K562 (cell line): ENCODE measurements at regions not wholly inside any gene's neighbourhood (a gene's known extent, or its start where the extent isn't known, plus 50 kb on each side); places are given as distances from the start of the nearest gene placed in this dataset.

ENCODE experiments used
- ARNT ChIP-seq, 2 experiments: fragments of 450-650 bp; IDR thresholded peaks; 2 replicates each; pipeline ENCODE4 v1.6.1; 2016; ENCODE audit warnings: mild to moderate bottlenecking in 1 of 2
- ATF1 ChIP-seq, 2 experiments: fragments of 450-650 bp in 1 of 2; IDR thresholded peaks; 2 replicates each; pipeline ENCODE4 v1.6.1; 2016; ENCODE audit warnings: missing compliant biosample characterization in 1 of 2, missing genetic modification characterization in 1 of 2
- FOXM1 ChIP-seq, 2 experiments: fragments of 450-650 bp in 1 of 2; sonication (generic) in 1 of 2; formaldehyde crosslinking in 1 of 2; IDR thresholded peaks; 2 replicates each; pipeline versions ENCODE4 v1.6.1 to v1.9.0; 2017 to 2022; ENCODE audit warnings: low read depth in 2 of 2, mild to moderate bottlenecking in 2 of 2, missing genetic modification reagents in 1 of 2, moderate library complexity in 1 of 2
- HSF4 ChIP-seq: fragments of 250-450 bp; sonication (Bioruptor Pico); IDR thresholded peaks from 2 replicates; pipeline ENCODE4 v2.1.2; 2022; ENCODE audit warnings: mild to moderate bottlenecking, moderate library complexity, borderline replicate concordance
- KDM2B ChIP-seq: fragments of 250-450 bp; sonication (Bioruptor Pico); IDR thresholded peaks from 2 replicates; pipeline ENCODE4 v1.8.0; 2021; ENCODE audit warnings: mild to moderate bottlenecking, moderate library complexity
- KLF13 ChIP-seq: fragments of 450-650 bp; IDR thresholded peaks from 2 replicates; pipeline ENCODE4 v1.6.1; 2016; ENCODE audit warnings: missing genetic modification characterization, low read depth, mild to moderate bottlenecking, missing compliant biosample characterization, moderate library complexity, borderline replicate concordance
- NELFE ChIP-seq: IDR thresholded peaks from 2 replicates; pipeline ENCODE4 v1.6.1; 2011; ENCODE audit warnings: mild to moderate bottlenecking; ENCODE audit not compliant: insufficient read depth, insufficient read length
- SLC30A9 ChIP-seq: fragments of 250-450 bp; sonication (Bioruptor Pico); IDR thresholded peaks from 2 replicates; pipeline ENCODE4 v1.8.0; 2022; ENCODE audit warnings: mild to moderate bottlenecking, moderate library complexity
- TCFL5 ChIP-seq: fragments of 250-450 bp; sonication (Bioruptor Pico); conservative IDR thresholded peaks from 2 replicates; pipeline ENCODE4 v1.6.1; 2021; ENCODE audit warnings: mild to moderate bottlenecking, moderate library complexity, matching md5 sums
- ZNF584 ChIP-seq: fragments of 200-800 bp; sonication (Bioruptor generic); IDR thresholded peaks from 2 replicates; pipeline ENCODE4 v1.6.1; 2016; ENCODE audit warnings: low read depth, mild to moderate bottlenecking, missing genetic modification characterization, missing compliant biosample characterization
- TF ChIP-seq, protein P1 (sequence below): sonication (generic); formaldehyde crosslinking; IDR thresholded peaks from 2 replicates; pipeline ENCODE4 v1.8.1; 2022; ENCODE audit warnings: missing genetic modification reagents
- TF ChIP-seq, protein P2 (sequence below), 3 experiments: fragments of 200-800 bp in 1 of 3; sonication (Bioruptor generic) in 1 of 3; sonication (generic) in 1 of 3; formaldehyde crosslinking in 1 of 3; IDR thresholded peaks; 2 replicates each; pipeline versions ENCODE4 v1.6.1 to v1.8.0; 2016 to 2022; ENCODE audit warnings: mild to moderate bottlenecking in 2 of 3, missing compliant biosample characterization in 2 of 3, missing genetic modification characterization in 2 of 3, missing genetic modification reagents in 1 of 3

DNA sequence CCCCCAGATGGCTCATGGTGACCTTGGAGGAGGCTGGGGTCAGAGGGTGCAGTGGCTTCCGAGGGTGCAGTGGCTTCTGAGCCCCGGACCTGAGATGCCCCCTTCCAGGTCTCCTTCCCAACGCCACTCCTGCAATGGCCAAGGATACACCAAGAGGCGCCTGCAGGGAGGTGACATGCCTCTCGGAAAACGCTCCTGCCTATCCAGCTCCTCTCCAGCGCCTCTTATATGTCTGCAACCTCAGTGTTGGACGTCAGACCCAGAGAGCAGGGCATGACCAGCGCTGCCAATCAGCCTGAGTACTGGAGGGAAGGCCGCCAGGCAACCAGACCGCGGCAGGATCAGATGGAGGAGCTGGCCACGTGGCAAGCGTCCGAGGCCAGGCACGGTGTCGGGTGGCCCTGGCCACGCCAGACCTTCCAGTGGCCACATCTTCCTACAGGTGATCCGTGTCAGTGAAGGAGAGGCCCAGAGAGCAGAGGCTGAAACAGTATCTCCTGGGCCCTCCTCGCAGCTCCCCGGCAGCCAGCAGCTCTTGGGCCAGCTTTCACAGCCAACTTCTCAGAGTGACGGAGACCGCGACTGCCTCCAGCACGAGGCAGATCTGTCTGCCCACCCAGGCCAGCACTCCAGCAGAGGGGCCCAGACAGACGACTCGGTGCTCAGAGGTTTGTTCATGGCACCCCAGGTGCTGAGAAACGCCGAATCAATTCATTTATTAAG is 199.5 kb upstream of the SALL3 start (continued):
- TF ChIP-seq, protein P1, sequence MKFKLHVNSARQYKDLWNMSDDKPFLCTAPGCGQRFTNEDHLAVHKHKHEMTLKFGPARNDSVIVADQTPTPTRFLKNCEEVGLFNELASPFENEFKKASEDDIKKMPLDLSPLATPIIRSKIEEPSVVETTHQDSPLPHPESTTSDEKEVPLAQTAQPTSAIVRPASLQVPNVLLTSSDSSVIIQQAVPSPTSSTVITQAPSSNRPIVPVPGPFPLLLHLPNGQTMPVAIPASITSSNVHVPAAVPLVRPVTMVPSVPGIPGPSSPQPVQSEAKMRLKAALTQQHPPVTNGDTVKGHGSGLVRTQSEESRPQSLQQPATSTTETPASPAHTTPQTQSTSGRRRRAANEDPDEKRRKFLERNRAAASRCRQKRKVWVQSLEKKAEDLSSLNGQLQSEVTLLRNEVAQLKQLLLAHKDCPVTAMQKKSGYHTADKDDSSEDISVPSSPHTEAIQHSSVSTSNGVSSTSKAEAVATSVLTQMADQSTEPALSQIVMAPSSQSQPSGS (CRISPR knock-in tag): no peak
- TF ChIP-seq ZNF584 (CRISPR knock-in tag): no peak
- TF ChIP-seq, protein P2, sequence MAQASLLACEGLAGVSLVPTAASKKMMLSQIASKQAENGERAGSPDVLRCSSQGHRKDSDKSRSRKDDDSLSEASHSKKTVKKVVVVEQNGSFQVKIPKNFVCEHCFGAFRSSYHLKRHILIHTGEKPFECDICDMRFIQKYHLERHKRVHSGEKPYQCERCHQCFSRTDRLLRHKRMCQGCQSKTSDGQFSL (CRISPR knock-in tag; IDR thresholded peaks at IDR 0.05): no peak
- TF ChIP-seq, protein P2 (tag; IDR thresholded peaks at IDR 0.05): no peak
- no peak for TF ChIP-seq ATF1 (CRISPR knock-in tag; IDR thresholded peaks at IDR 0.05)
- no peak for TF ChIP-seq ATF1 (tag; IDR thresholded peaks at IDR 0.05)
- TF ChIP-seq TCFL5 (CRISPR knock-in tag): no peak
- no peak for TF ChIP-seq SLC30A9
- TF ChIP-seq KDM2B (CRISPR knock-in tag): no peak
- no peak for TF ChIP-seq FOXM1 (IDR thresholded peaks at IDR 0.05; ENCODE audit: low read depth)
- TF ChIP-seq FOXM1 (CRISPR knock-in tag; IDR thresholded peaks at IDR 0.05; ENCODE audit: low read depth): no peak
- no peak for TF ChIP-seq HSF4 (CRISPR knock-in tag)
- no peak for TF ChIP-seq ARNT (IDR thresholded peaks at IDR 0.05)
- no peak for TF ChIP-seq NELFE
- TF ChIP-seq KLF13 (tag): no peak
